Keratinocyte (primary cell): ENCODE measurements at regions not wholly inside any gene's neighbourhood (a gene's known extent, or its start where the extent isn't known, plus 50 kb on each side); places are given as distances from the start of the nearest gene placed in this dataset.

ENCODE experiments used
- DNase-seq: peaks from one replicate; pipeline ENCODE4 v3.0.0-alpha.2; 2011; ENCODE audit warnings: low read depth, missing footprints, low spot score
- FAIRE-seq: peaks from 2 replicates; lab custom pipeline; 2011; peaks lifted over from hg19 to GRCh38; lab: Jason Lieb, UNC
- H2AFZ ChIP-seq: 2 replicates; pipeline ENCODE4 v1.6.0; 2012; ENCODE audit warnings: low read length, control low read depth, inconsistent platforms; ENCODE audit not compliant: control insufficient read depth
- H3K27ac ChIP-seq: 2 replicates; pipeline ENCODE4 v1.5.1; 2011; ENCODE audit warnings: low read length; ENCODE audit not compliant: control insufficient read depth, insufficient read depth
- H3K27me3 ChIP-seq: 3 replicates; pipeline ENCODE4 v1.6.0; 2011; ENCODE audit warnings: low read length; ENCODE audit not compliant: control insufficient read depth, insufficient read depth; ENCODE audit errors: extremely low read depth
- H3K36me3 ChIP-seq, 2 experiments: 2 replicates in 1 of 2; 3 replicates in 1 of 2; pipeline ENCODE4 v1.5.1; 2011; ENCODE audit warnings: low read length in 2 of 2, mild to moderate bottlenecking in 1 of 2; ENCODE audit not compliant: control insufficient read depth in 2 of 2, insufficient read depth in 2 of 2; ENCODE audit errors: extremely low read depth in 1 of 2
- H3K4me1 ChIP-seq: 3 replicates; pipeline ENCODE4 v1.5.1; 2011; ENCODE audit warnings: low read length; ENCODE audit not compliant: control insufficient read depth, insufficient read depth; ENCODE audit errors: extremely low read depth
- H3K4me2 ChIP-seq: 3 replicates; pipeline ENCODE4 v1.6.0; 2011; ENCODE audit warnings: low read depth, low read length; ENCODE audit not compliant: control insufficient read depth, insufficient read depth; ENCODE audit errors: extremely low read depth
- H3K4me3 ChIP-seq, 3 experiments: fragments of 200-600 bp in 1 of 3; sonication (generic) in 1 of 3; 2 replicates in 2 of 3; 3 replicates in 1 of 3; pipeline ENCODE4 v1.5.1; 2011 to 2016; ENCODE audit warnings: low read length in 3 of 3, mild to moderate bottlenecking in 3 of 3, control low read depth in 2 of 3, inconsistent platforms in 1 of 3, low read depth in 1 of 3, mixed read lengths in 1 of 3, mixed run types in 1 of 3, moderate library complexity in 1 of 3; ENCODE audit not compliant: control insufficient read depth in 2 of 3, insufficient read depth in 2 of 3; ENCODE audit errors: extremely low read depth in 1 of 3
- H3K79me2 ChIP-seq: 2 replicates; pipeline ENCODE4 v1.6.0; 2012; ENCODE audit warnings: low read length; ENCODE audit not compliant: control insufficient read depth, insufficient read depth
- H3K9ac ChIP-seq: 3 replicates; pipeline ENCODE4 v1.6.0; 2011; ENCODE audit warnings: low read length; ENCODE audit not compliant: control insufficient read depth, insufficient read depth; ENCODE audit errors: extremely low read depth
- H3K9me1 ChIP-seq: 3 replicates; pipeline ENCODE4 v1.6.0; 2011; ENCODE audit warnings: low read length; ENCODE audit not compliant: control insufficient read depth, insufficient read depth; ENCODE audit errors: extremely low read depth
- H3K9me3 ChIP-seq: 2 replicates; pipeline ENCODE4 v1.5.1; 2012; ENCODE audit warnings: low read depth, low read length; ENCODE audit not compliant: control insufficient read depth
- H4K20me1 ChIP-seq: 3 replicates; pipeline ENCODE4 v1.6.0; 2011; ENCODE audit warnings: low read length; ENCODE audit not compliant: control insufficient read depth, insufficient read depth; ENCODE audit errors: extremely low read depth
- CTCF ChIP-seq, 3 experiments: IDR thresholded peaks in 1 of 3; conservative IDR thresholded peaks in 1 of 3; optimal IDR thresholded peaks in 1 of 3; 2 replicates in 2 of 3; 3 replicates in 1 of 3; pipeline versions ENCODE3 to v1.5.1; 2011; ENCODE audit warnings: low read length in 3 of 3, mild to moderate bottlenecking in 3 of 3, moderate library complexity in 2 of 3, control low read depth in 1 of 3, inconsistent platforms in 1 of 3; ENCODE audit not compliant: insufficient read depth in 2 of 3; ENCODE audit errors: extremely low read depth in 1 of 3
- EZH2 ChIP-seq: IDR thresholded peaks from one replicate; pipeline ENCODE4 v1.6.1; 2012; ENCODE audit warnings: inconsistent platforms, mild to moderate bottlenecking, low read length, moderate library complexity
- dilution Hi-C: fragments of 300-500 bp; cut with MboI; formaldehyde crosslinking; loops from one replicate; pipeline ENCODE4 v1.7.0; 2020; ENCODE audit warnings: low sequenced_read_pairs; ENCODE audit not compliant: extremely low pct_ligation_motif_present

- no peaks in the 10 kb centered on the region for H3K27me3 ChIP-seq
- no peak overlapping the region for H2AFZ ChIP-seq
- no peak overlapping the region for H3K9ac ChIP-seq
- TF ChIP-seq CTCF (optimal IDR thresholded peaks at IDR 0.05 in 1 of 3, IDR thresholded peaks at IDR 0.05 in 1 of 3, conservative IDR thresholded peaks at IDR 0.05 in 1 of 3; ENCODE audit: extremely low read depth in 1 of 3, insufficient read depth in 2 of 3, low read length in 3 of 3) (no peak), EZH2 (no peak)
- no peaks in the 10 kb centered on the region for H3K36me3 ChIP-seq
- dilution Hi-C loops = no loop called here
- DNase-seq (no peak), FAIRE-seq (no peak)
- no peak overlapping the region for H3K4me2 ChIP-seq
- H3K27ac ChIP-seq = no peak overlapping the region
- H4K20me1 ChIP-seq = no peaks in the 10 kb centered on the region
- no peaks in the 10 kb centered on the region for H3K9me1 ChIP-seq
- no peak overlapping the region for H3K4me3 ChIP-seq
- H3K9me3 ChIP-seq = no peaks in the 10 kb centered on the region
- H3K79me2 ChIP-seq = no peaks in the 10 kb centered on the region
- H3K4me1 ChIP-seq = no peaks in the 10 kb centered on the region
Observed at GRCh38 chr3:162892921-162893793, 1396.5 kb downstream of the OTOL1 start.

GRCh38 chr3:162897291-162897690, 1400.7 kb downstream of the OTOL1 start:
- H2AFZ ChIP-seq = no peak overlapping the region
- no peak overlapping the region for H3K4me2 ChIP-seq
- H4K20me1 ChIP-seq = no peaks in the 10 kb centered on the region
- H3K27ac ChIP-seq = no peak overlapping the region
- no peaks in the 10 kb centered on the region for H3K36me3 ChIP-seq
- no peaks in the 10 kb centered on the region for H3K4me1 ChIP-seq
- H3K4me3 ChIP-seq = no peak overlapping the region
- H3K9me1 ChIP-seq = no peaks in the 10 kb centered on the region
- DNase-seq (no peak), FAIRE-seq (no peak)
- TF ChIP-seq CTCF (optimal IDR thresholded peaks at IDR 0.05 in 1 of 3, IDR thresholded peaks at IDR 0.05 in 1 of 3, conservative IDR thresholded peaks at IDR 0.05 in 1 of 3; ENCODE audit: extremely low read depth in 1 of 3, insufficient read depth in 2 of 3, low read length in 3 of 3) = no peak
- no peak for TF ChIP-seq EZH2
- H3K79me2 ChIP-seq = no peaks in the 10 kb centered on the region
- no peaks in the 10 kb centered on the region for H3K27me3 ChIP-seq
- H3K9me3 ChIP-seq = no peaks in the 10 kb centered on the region
- no peak overlapping the region for H3K9ac ChIP-seq
- dilution Hi-C loops = no loop called here
